ENCODE measurements at regions not wholly inside any gene's neighbourhood (a gene's known extent, or its start where the extent isn't known, plus 50 kb on each side); places are given as distances from the start of the nearest gene placed in this dataset.
A peak's percentile ranks its signal among the peaks of the same experiment; 100 is the strongest.

- Histone ChIP-seq H3K4me3 (ENCODE audit: low read length in 3 of 3) (no peak overlapping the region), H3K36me3 (ENCODE audit: control insufficient read depth in 2 of 3, insufficient read depth in 3 of 3, low read length in 3 of 3) (no peaks in the 10 kb centered on the region), H3K4me1 (ENCODE audit: control insufficient read depth in 2 of 3, insufficient read depth in 2 of 3, low read depth in 1 of 3, low read length in 3 of 3) (peaks cover 0 to 2% (median 0%) of the 10 kb centered on the region in 3 donors), H3K27me3 (ENCODE audit: control insufficient read depth, insufficient read depth, low read length) (no peaks in the 10 kb centered on the region), H3K9me3 (ENCODE audit: control insufficient read depth in 2 of 3, insufficient read depth in 1 of 3, low read length in 3 of 3) (no peaks in the 10 kb centered on the region), H3K27ac (ENCODE audit: low read depth in 2 of 2, low read length in 2 of 2) (no peak overlapping the region), H3K9ac (ENCODE audit: low read length in 3 of 3) (no peak overlapping the region)
- FAIRE-seq (peak; percentile 64), DNase-seq (peak in 2 of 5 donors; percentile 49)
- intact Hi-C loops (cut with DNase I): no loop called here
- TF ChIP-seq CTCF (IDR thresholded peaks at IDR 0.05; ENCODE audit: borderline replicate concordance, extremely low read depth, insufficient read depth): peak; percentile 62
Observed at GRCh38 chr9:94014066-94014654, 59.0 kb upstream of the BARX1 start.

GRCh38 chr9:94010980-94011533 is 55.9 kb upstream of the BARX1 start:
- Histone ChIP-seq H3K9me3 (ENCODE audit: control insufficient read depth in 2 of 3, insufficient read depth in 1 of 3, low read length in 3 of 3) (no peaks in the 10 kb centered on the region), H3K4me1 (ENCODE audit: control insufficient read depth in 2 of 3, insufficient read depth in 2 of 3, low read depth in 1 of 3, low read length in 3 of 3) (no peaks in the 10 kb centered on the region), H3K36me3 (ENCODE audit: control insufficient read depth in 2 of 3, insufficient read depth in 3 of 3, low read length in 3 of 3) (no peaks in the 10 kb centered on the region), H3K9ac (ENCODE audit: low read length in 3 of 3) (no peak overlapping the region), H3K27ac (ENCODE audit: low read depth in 2 of 2, low read length in 2 of 2) (no peak overlapping the region), H3K4me3 (ENCODE audit: low read length in 3 of 3) (no peak overlapping the region), H3K27me3 (ENCODE audit: control insufficient read depth, insufficient read depth, low read length) (no peaks in the 10 kb centered on the region)
- DNase-seq (peak in 1 of 5 donors; percentile 25), FAIRE-seq (no peak)
- intact Hi-C loops (cut with DNase I): no loop called here
- TF ChIP-seq CTCF (IDR thresholded peaks at IDR 0.05; ENCODE audit: borderline replicate concordance, extremely low read depth, insufficient read depth): no peak

- Histone ChIP-seq H3K27ac (ENCODE audit: low read depth in 2 of 2, low read length in 2 of 2) (no peak overlapping the region), H3K4me1 (ENCODE audit: control insufficient read depth in 2 of 3, insufficient read depth in 2 of 3, low read depth in 1 of 3, low read length in 3 of 3) (no peaks in the 10 kb centered on the region), H3K36me3 (ENCODE audit: control insufficient read depth in 2 of 3, insufficient read depth in 3 of 3, low read length in 3 of 3) (no peaks in the 10 kb centered on the region), H3K9ac (ENCODE audit: low read length in 3 of 3) (no peak overlapping the region), H3K27me3 (ENCODE audit: control insufficient read depth, insufficient read depth, low read length) (no peaks in the 10 kb centered on the region), H3K4me3 (ENCODE audit: low read length in 3 of 3) (no peak overlapping the region), H3K9me3 (ENCODE audit: control insufficient read depth in 2 of 3, insufficient read depth in 1 of 3, low read length in 3 of 3) (no peaks in the 10 kb centered on the region)
- TF ChIP-seq CTCF (IDR thresholded peaks at IDR 0.05; ENCODE audit: borderline replicate concordance, extremely low read depth, insufficient read depth): no peak
- DNase-seq (no peak), FAIRE-seq (no peak)
- intact Hi-C loops (cut with DNase I): no loop called here
Observed at GRCh38 chr9:94005272-94005901, 50.2 kb upstream of the BARX1 start.
